Renal pelvis (tissue), 1 donor: ENCODE measurements at regions not wholly inside any gene's neighbourhood (a gene's known extent, or its start where the extent isn't known, plus 50 kb on each side); places are given as distances from the start of the nearest gene placed in this dataset.
"Not testable (repeated sequence)": the region's sequence is repeated elsewhere in the genome, so short reads cannot be mapped to it uniquely, and the experiment has no call there.

Experiments
- DNase-seq: peaks from one replicate; pipeline ENCODE4 v3.0.0-alpha.2; 2013

DNA sequence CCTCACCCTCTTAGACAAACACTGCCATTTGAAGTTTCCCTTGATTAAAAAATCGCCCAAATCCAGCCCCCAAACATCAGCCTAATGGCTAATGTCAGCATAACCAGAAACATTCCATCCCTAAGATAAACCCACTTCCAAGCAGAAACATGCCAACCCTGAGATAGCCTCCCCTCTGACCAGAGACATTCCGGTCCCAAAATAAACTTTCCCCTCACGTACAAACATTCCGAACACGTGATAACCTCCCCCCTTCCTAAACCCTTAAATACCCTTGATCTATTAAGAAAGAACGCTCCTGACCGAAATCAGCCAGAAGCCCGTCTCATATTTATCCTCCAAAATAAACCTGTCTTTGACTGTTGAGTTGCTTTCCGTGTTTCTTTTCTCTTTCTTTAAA lies 237.2 kb downstream of the ASMT start:
- no peak for DNase-seq

DNA sequence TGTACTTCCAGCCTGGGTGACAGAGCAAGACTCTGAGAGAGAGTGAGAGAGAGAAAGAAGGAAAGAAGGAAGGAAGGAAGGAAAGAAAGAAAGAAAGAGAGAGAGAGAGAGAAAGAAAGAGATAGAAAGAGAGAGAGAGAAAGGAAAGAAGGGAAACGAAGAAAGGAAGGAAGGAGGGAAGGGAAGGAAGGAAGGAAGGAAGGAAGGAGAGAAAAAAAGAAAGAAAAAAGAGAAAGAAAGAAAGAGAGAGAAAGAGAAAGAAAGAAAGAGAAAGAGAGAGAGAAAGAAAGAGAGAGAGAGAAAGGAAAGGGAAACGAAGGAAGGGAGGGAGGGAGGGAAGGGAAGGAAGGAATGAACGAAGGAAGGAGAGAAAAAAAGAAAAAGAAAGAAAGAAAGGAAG lies 238.6 kb downstream of the ASMT start:
- DNase-seq, result no peak

DNA sequence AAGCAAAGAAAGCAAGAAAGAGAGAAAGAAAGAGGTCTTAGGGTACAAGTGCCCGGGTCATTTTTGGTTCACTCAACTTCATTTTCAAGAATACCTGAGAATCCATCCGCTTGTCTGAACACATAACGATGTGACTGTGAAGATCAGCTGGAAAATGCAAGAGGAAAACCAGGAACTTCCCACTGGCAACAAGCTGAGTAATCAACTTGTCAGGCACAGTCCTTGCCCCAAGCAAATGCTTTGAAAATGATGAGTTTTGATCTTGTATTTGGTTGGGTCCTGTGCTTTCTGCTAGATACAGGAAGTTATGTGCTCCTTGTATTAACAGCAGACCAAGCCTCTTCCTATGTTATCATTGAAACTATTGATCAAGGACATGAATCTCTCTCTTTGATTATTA lies 239.1 kb downstream of the ASMT start:
- no peak for DNase-seq

DNA sequence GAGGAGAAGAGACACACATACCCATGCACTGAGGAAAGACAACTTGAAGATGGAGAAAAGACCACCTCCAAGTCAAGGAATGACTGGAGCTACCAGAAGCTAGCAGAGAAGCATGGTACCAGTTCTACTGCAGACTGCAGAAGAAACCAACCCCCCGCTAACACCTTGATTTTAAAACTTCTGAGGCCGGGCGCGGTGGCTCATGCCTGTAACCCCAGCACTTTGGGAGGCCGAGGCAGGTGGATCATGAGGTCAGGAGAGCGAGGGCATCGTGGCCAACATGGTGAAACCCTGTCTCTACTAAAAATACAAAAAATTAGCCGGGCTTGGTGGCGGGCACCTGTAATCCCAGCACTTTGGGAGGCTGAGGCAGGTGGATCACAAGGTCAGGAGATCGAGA lies 240.0 kb downstream of the ASMT start:
- DNase-seq, result not testable (repeated sequence)

DNA sequence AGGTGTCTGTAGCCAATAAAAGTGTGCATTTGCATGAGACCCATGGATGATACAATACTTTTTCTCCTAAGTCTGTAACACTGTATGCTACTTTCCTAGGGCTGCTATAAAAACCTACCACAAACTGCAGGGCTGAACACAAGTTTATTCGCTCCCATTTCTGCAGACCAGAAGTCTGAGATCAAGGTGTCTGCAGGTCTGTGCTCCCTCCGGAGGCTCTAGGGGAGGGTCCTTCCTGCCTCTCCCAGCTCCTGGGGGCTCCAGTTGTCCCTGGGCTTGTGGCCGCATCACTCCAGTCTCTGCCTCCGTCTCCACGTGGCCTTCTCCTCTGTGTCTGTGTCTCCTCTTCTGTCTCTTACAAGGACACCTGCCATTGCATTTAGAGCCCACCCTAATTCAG lies 244.4 kb downstream of the ASMT start:
- DNase-seq, result not testable (repeated sequence)

DNA sequence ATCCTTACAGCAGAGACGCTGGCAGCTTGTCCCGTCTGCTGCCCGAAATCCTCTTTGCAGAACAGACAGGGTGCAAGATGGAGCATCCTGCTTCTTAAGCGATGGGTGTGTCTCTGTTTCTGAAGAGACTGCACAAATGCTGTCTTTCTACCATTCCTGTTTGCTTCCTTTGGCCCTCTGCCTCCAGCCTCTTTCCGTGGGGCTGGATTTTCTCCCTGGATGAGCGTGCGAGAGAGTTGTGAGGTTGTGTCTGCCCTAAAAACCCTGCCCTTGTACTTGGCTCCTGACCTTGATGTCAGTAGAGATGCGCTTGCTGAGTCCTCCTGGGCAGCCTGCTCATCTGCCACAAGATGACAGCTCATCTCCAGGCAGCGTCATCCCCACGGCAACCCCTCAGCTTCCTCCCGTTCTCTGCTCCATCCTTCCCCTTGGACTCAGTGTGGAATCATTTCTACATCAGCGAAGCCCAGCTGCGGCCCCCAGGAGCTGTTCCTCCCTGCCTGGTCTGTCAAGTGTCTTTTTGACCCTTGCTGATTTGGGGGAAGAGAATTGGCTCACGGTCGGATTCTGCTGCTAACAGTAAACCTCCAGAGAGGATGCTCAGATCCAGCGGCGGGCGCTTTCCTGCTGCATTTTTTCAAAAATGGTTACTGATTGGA lies 246.2 kb downstream of the ASMT start:
- no peak for DNase-seq

DNA sequence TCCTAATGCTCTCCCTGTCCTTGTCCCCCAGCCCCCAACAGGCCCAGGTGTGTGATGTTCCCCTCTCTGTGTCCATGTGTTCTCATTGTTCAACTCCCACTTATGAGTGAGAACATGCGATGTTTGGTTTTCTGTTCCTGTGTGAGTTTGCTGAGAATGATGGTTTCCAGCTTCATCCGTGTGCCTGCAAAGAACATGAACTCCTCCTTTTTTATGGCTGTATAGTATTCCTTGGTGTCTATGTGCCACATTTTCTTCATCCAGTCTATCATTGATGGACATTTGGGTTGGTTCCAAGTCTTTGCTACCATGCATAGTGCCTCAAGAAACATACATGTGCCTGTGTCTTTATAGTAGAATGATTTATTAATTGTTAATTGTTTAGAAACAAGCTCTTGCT lies 249.1 kb downstream of the ASMT start:
- not testable (repeated sequence) for DNase-seq

DNA sequence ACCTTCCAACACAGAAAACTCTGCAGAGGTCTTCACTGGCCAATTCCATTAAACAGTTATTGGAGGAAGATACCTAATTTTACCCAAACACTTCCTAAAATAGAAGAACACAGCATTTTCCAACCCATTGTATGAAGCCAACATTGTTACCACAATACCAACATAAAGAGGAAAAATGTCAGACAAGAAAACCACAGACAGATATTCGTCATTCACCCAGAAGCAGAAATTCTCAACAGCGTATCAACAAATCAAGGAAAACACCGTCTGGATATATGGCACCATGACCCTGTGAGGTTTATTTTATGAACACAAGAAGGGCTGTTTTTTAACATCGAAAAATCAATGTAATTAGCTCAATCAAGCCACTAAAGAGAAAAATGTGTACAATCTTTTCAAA lies 255.6 kb downstream of the ASMT start:
- no peak for DNase-seq

DNA sequence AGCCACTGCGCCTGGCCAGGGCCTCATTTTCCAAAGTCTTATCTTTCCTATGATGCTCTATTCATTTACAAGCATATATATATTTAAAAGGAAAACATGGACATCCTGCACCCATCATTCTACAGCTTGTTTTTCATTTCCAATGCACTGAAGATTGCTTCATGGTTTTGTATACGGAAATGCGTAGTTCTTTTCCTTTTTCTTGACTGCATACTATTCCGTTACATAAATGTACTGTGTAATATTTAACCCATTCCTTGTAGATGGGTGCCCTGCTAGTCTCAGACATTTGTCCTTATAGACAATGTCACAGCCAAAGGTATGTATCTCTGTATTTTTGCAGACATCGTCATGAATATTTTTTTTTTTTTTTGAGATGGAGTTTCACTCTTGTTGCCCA lies 257.0 kb downstream of the ASMT start:
- no peak for DNase-seq

DNA sequence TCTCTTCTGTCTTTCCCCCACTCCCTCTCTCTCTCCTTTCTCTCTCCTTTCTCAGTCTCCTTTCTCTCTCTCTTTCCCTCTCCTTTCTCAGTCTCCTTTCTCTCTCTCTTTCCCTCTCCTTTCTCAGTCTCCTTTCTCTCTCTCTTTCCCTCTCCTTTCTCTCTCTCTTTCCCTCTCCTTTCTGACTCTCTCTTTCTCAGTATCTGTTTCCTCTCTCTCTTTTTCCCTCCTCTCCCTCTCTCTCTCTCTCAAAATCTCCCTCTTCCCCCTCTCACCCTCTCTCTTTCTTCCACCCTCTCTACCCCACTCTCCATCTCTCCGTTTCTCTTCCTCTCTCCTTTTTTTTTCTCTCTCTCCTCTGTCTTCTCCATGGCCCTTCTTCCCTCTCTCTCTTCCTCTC lies 258.8 kb downstream of the ASMT start:
- no peak for DNase-seq

DNA sequence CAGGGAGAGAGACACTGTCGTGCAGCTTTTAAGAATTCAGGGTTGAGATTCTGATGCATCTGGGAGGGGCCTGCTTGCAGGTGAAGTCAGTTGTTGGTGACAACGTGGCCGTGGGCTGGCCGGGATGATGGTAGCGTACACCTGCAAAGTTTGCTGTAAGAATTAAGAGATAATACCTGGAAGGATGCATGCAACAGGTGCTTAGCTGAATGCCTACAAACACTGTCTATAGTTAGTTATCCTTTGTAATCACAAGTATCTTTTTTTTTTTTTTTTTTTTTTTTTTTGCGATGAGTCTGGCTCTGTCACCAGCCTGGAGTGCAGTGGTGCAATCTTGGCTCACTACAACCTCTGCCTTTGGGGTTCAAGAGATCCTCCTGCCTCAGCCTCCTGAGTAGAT lies 259.6 kb downstream of the ASMT start:
- no peak for DNase-seq

DNA sequence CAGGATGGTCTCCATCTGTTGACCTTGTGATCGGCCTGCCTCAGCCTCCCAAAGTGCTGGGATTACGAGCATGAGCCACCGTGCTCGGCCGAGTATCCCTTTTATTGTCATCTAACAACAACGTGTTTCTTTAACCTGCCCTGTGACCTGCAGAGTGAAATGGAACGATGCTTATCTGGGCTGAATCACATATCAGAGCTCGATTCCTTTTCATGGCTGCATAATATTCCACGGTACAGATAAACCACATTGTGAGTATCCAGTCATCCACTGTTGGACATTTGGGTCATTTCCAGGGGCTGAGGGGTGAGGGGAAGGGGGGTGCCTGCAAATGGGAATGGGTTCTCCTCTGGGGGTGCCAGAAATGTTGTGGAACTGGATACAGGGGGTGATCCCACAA lies 260.0 kb downstream of the ASMT start:
- DNase-seq, result no peak

DNA sequence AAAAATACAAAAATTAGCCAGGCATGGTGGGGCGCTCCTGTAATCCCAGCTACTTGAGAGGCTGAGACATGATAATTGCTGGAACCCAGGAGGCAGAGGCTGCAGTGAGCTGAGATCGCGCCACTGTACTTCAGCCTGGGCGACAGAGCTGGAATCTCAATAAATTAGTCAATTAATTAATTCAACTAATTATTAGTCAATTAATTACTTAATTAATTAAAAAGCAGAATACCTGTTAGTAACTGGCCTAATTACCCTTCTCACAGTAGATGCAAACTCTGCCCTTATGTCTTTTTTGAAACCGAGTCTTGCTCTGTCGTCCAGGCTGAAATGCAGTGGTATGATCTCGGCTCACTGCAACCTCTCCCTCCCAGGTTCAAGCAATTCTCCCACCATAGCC lies 261.2 kb downstream of the ASMT start:
- DNase-seq, result no peak

DNA sequence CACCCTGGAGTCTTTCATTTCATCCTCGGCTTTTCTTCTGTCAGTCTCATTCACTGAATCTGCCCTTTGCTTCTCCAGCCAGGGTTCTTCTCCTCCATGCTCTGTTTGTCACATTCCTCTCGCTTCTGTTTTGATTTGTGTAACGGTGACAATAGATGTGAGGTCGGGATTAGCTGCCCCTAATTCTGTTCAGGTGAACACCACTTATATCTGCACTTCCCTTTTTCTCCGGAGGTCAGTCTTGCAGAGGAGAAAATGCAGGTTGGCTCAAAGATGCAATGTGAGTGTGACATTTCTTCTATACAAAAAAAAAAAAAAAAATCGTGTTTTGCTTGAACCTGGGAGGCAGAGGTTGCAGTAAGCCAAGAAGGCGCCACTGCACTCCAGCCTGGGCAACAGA lies 262.9 kb downstream of the ASMT start:
- DNase-seq, result no peak

DNA sequence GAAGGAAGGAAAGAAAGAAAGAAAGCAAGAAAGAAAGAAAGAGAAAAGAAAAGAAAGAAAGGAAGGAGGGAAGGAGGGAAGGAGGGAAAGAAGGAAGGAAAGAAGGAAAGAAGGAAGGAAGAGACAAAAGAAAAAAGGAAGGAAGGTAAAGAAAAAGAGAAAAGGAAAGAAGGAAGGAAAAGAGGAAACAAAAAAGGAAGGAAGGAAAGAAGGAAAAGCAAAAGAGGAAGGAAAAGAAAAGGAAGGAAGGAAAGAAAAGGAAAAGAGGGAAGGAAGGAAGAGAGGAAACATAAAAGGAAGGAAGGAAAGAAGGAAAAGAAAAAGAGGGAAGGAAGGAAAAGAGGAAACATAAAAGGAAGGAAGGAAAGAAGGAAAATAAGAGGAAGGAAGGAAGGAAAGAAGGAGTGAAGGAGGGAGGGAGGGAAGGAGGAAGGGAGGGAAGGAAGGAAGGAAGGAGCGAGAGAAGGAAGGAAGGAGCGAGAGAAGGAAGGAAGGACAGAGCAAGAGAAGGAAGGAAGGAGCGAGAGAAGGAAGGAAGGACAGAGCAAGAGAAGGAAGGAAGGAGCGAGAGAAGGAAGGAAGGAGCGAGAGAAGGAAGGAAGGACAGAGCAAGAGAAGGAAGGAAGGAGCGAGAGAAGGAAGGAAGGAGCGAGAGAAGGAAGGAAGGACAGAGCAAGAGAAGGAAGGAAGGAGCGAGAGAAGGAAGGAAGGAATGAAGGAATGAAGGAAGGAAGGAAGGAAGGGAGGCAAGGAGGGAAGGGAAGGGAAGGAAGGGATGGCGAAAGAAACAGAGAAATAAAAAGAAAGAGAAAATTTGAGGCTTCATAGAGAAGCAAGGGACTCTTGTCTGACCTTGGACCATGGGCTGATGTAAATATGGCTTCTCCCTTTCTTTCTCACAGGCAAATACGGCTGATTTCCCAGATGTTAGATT lies 266.3 kb downstream of the ASMT start:
- not testable (repeated sequence) for DNase-seq

DNA sequence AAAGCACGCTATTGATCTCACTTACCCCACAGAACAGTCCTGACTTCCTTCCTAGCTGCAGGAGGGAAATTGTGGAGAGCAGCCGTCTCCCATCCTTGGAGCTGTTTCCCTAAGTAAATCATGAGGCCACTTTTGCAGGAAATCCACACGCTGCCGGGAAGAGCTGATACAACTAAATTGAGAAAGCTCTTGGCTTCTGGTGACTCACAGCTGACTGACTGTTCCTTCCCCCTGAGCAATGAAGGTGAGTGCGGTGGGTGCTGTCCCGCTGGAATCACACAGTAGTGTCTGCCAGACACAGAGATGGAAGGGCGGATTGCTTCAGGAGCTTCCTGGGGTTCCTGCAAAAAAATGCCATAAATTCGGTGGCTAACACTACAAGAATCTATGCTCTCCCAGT lies 268.9 kb downstream of the ASMT start:
- DNase-seq, result no peak

DNA sequence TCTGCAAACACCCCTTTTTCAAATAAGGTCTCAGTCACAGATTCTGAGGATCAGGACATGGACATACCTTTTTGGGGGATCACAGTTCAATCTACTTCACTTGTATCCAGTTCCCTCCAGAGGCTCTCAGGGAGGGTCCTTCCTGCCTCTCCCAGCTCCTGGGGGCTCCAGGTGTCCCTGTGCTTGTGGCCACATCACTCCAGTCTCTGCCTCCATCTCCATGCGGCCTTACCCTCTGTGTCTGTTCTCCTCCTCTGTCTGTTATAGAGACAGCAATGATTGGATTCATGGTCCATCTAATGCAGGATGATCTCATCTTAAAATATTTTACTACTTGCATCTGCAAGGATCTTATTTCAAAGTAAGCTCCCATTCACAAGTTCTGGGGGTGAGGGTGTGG lies 269.6 kb downstream of the ASMT start:
- DNase-seq, result no peak

DNA sequence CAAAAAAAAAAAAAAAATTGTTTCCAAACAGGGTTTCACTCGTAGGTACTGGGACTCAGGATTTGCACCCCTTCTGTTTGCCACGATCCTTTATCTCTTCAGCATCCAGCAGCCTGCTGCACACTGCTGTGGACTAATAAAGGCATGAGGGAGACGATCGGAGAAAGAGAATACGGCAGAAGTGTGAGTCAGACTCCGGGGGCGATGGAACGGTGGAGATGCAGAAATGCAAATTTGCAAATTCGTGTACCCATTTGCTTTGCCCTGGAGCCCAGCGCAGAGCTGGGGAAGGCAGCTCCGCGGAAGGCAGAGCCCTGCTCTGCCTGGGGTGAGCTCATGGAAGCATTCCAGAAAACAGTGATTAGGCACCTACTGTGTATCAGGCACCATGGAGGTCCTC lies 270.3 kb downstream of the ASMT start:
- DNase-seq, result no peak

DNA sequence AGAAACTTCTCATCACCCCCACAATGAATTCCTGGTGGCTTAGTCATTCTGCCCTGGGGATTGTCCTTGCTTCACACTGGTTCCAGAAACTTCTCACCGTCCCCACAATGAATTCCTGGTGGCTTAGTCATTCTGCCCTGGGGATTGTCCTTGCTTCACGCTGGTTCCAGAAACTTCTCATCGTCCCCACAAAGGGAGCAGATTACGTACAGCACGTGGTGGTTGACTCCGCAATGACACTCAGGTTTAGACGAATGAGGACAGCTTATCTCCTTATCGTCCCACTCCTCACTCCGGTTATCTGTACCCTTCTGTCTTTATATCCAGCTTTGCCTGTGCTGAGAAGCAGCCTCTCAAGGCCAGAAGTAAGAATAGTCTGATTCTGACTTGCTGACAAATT lies 273.4 kb downstream of the ASMT start:
- not testable (repeated sequence) for DNase-seq

DNA sequence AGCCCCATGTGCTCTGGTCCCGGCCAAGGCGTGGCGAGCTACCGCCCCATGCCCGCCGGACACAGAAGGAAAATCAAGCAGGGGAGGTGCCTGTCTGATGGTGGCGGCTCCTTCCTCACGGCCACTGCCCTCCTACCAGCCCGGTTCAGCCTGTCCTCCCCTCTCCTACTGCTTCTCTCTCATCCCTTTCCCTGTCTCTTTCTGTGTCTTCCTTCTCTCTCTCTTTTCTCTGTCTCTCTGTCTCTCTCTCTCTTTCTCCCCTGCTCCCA lies 279.1 kb downstream of the ASMT start:
- no peak for DNase-seq

DNA sequence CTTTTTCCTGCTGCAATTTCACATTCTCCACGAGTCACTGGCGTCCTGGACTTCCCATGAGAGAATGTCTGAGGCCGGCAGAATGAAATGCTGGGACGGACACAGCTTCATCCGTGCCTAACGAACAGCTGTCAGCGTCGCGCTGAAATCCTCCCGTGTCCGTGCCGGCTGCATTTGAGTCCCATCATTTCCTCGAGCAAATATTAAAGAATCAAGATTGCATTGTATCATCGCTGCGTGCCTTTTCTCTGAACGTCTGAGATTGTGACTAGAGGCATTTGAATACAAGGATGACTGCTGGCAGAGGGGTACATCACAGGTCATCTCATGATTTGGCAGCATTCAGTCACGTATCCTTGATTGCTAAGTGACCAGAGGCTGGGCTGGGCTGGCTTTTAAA lies 279.9 kb downstream of the ASMT start:
- DNase-seq, result no peak

DNA sequence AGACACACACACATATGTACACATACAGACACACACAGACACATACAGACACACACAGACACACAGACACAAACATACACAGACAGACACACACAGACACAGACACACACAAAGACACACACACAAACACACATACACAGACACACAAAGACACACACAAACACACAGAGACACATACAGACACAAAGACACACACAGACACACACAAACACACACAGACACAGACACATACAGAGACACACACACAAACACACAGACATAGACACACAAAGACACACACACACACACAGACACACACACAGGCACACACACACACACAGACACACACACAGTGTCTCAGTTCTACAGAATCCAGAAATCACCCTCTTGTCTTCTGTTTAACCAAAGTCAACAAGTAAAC lies 280.7 kb downstream of the ASMT start:
- DNase-seq, result no peak

DNA sequence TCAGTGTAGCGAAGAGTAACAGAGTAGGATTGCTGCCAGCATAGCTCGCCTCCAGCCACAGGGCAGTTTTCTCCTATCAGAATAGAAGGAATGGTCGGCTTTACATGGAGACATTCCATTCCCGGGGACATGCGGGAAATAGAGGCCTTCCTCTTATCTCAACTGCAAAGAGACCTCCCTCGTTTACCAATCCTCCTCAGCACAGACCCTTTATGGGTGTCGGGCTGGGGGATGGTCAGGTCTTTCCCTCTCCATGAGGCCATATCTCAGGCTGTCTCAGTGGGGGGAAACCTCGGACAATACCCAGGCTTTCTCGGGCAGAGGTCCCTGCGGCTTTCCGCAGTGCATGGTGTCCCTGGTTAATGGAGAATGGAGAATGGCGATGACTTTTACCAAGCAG lies 285.0 kb downstream of the ASMT start:
- no peak for DNase-seq

DNA sequence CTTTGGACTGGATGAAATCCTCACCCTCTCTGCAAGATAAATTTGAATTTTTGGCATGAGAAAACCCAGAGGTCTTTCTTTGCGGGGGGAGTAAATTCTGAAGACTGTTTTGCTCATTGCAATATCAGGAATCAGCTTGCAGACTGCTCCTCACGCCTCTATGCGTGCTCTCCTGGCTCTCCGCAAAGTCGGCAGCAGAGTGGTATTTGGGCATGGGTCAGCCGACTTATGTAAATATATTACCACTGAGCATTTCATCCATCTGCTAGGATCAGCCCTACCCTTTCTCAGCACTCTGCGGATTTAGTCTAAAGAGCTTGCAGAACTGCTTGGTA lies 288.0 kb downstream of the ASMT start:
- no peak for DNase-seq
